Endodermal cell (in vitro differentiated cells): ENCODE measurements at regions not wholly inside any gene's neighbourhood (a gene's known extent, or its start where the extent isn't known, plus 50 kb on each side); places are given as distances from the start of the nearest gene placed in this dataset.

Experiments used
- DNase-seq: peaks from one replicate; pipeline ENCODE4 v3.0.0-alpha.2; 2017
- H3K27ac ChIP-seq: 2 replicates; pipeline ENCODE4 v1.5.1; 2013; ENCODE audit warnings: mild to moderate bottlenecking, low read depth, low read length, moderate library complexity
- H3K27me3 ChIP-seq: 2 replicates; pipeline ENCODE4 v1.6.1; 2013; ENCODE audit warnings: mild to moderate bottlenecking, low read length, moderate library complexity; ENCODE audit not compliant: insufficient read depth, control insufficient read depth, poor library complexity, severe bottlenecking
- H3K36me3 ChIP-seq: 2 replicates; pipeline ENCODE4 v1.7.0; 2013; ENCODE audit warnings: mild to moderate bottlenecking, low read length, moderate library complexity; ENCODE audit not compliant: control insufficient read depth, insufficient read depth
- H3K4me1 ChIP-seq: one replicate; pipeline ENCODE4 v1.7.0; 2013; ENCODE audit warnings: low read length; ENCODE audit not compliant: control insufficient read depth, insufficient read depth
- H3K4me3 ChIP-seq: 2 replicates; pipeline ENCODE4 v1.5.1; 2013; ENCODE audit warnings: mild to moderate bottlenecking, low read length, moderate library complexity
- H3K9ac ChIP-seq: 2 replicates; pipeline ENCODE4 v1.6.1; 2013; ENCODE audit warnings: mild to moderate bottlenecking, low read length, moderate library complexity; ENCODE audit not compliant: poor library complexity, severe bottlenecking; ENCODE audit errors: extremely low read depth
- H3K9me3 ChIP-seq: 2 replicates; pipeline ENCODE4 v1.6.1; 2013; ENCODE audit warnings: mild to moderate bottlenecking, low read length, moderate library complexity; ENCODE audit not compliant: control insufficient read depth
- H3K27ac Mint-ChIP-seq: 2 replicates; pipeline ENCODE4 v1.8.0; 2020; ENCODE audit warnings: mixed read lengths
- H3K27me3 Mint-ChIP-seq: 2 replicates; pipeline ENCODE4 v1.8.0; 2021; ENCODE audit warnings: mild to moderate bottlenecking, mixed read lengths; ENCODE audit not compliant: insufficient read depth
- H3K36me3 Mint-ChIP-seq: 2 replicates; pipeline ENCODE4 v1.8.0; 2020; ENCODE audit warnings: low read depth, mixed read lengths
- H3K4me1 Mint-ChIP-seq: 2 replicates; pipeline ENCODE4 v1.8.0; 2020; ENCODE audit warnings: mixed read lengths
- H3K4me3 Mint-ChIP-seq: 2 replicates; pipeline ENCODE4 v1.8.0; 2020; ENCODE audit warnings: mild to moderate bottlenecking, moderate library complexity, mixed read lengths
- H3K9me3 Mint-ChIP-seq: 2 replicates; pipeline ENCODE4 v1.8.0; 2020; ENCODE audit warnings: mild to moderate bottlenecking, mixed read lengths
- WGBS, 2 experiments: methylation state at CpG; one replicate each; pipeline versions ENCODE4 v1.1.5 to v1.1.7; 2013; ENCODE audit warnings: missing lambda C conversion rate in 2 of 2, mixed read lengths in 1 of 2; ENCODE audit not compliant: insufficient coverage in 1 of 2, insufficient read length in 1 of 2; 5-methylcytosine and 5-hydroxymethylcytosine counted together
- TF ChIP-seq, protein P1 (sequence below): fragments of 200-600 bp; sonication (generic); conservative IDR thresholded peaks from 2 replicates; pipeline ENCODE4 v1.5.0; 2021; ENCODE audit warnings: antibody characterized with exemption, mild to moderate bottlenecking

DNA sequence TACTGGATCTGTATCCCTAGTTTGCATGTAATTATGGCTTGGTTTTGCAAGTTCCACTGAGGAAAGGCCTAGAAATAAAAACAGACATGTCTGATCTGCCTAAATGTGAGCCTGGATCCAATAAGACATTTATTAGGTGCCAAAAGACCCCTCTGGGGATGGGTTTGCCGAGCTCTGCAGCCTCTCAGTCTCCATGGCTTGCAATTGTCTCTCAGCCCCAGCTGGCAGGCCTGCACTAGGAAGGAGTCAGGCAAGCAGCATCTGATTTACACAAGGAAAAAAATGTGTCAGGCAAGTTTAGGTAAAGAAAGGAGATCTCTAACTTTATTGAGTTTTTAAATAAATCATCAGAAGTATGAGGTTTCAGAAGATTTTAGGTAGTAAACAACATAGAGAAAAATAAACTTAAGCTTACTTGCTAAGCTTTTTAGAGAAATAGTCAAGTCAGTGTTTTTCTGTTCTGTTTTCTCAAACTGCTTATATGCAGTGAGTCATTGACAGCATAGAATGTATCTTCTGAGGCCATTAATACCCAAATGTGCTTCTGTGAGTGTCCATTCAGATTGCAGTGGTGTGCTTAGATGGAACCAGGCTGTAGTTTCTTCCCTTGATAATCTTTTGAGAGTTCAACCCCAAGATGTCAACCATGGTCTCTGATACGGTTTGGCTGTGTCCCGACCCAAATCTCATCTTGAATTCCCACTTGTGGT, 121.0 kb downstream of the FHL5 start:
- no peak overlapping the region for H3K27ac Mint-ChIP-seq
- TF ChIP-seq, protein P1, sequence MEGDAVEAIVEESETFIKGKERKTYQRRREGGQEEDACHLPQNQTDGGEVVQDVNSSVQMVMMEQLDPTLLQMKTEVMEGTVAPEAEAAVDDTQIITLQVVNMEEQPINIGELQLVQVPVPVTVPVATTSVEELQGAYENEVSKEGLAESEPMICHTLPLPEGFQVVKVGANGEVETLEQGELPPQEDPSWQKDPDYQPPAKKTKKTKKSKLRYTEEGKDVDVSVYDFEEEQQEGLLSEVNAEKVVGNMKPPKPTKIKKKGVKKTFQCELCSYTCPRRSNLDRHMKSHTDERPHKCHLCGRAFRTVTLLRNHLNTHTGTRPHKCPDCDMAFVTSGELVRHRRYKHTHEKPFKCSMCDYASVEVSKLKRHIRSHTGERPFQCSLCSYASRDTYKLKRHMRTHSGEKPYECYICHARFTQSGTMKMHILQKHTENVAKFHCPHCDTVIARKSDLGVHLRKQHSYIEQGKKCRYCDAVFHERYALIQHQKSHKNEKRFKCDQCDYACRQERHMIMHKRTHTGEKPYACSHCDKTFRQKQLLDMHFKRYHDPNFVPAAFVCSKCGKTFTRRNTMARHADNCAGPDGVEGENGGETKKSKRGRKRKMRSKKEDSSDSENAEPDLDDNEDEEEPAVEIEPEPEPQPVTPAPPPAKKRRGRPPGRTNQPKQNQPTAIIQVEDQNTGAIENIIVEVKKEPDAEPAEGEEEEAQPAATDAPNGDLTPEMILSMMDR, result no peak
- Histone ChIP-seq H3K36me3 (no peaks in the 10 kb centered on the region), H3K27ac (no peak overlapping the region), H3K9me3 (no peaks in the 10 kb centered on the region), H3K9ac (no peak overlapping the region), H3K4me3 (no peak overlapping the region), H3K27me3 (no peaks in the 10 kb centered on the region), H3K4me1 (no peaks in the 10 kb centered on the region)
- no peak overlapping the region for H3K4me3 Mint-ChIP-seq
- no peaks in the 10 kb centered on the region for H3K36me3 Mint-ChIP-seq
- 91% methylated on average over 3 of the region's 3 CpGs; no CpG with 5 or more reads in 1 of the 2 experiments for WGBS, 2 experiments
- peaks cover 6% of the 10 kb centered on the region for H3K9me3 Mint-ChIP-seq
- DNase-seq, result no peak
- H3K4me1 Mint-ChIP-seq, result no peaks in the 10 kb centered on the region
- H3K27me3 Mint-ChIP-seq, result no peaks in the 10 kb centered on the region

DNA sequence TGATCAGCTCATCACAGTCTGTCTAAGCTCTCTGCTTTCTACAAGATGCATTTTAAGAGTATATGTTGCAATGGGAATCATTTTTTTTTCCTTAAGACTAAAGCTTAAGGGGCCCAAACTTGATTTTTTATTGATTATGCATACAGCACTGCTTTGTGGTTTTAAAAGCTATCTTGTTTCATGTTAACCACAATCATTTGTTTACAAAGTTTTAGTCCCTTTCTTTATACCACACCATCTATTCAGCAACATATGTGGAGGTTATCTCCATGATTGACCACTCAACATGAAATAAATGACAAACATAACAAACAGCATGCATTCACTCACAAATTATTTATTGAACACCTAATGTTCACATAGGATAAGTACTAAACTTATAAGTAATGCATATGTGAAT, 119.1 kb downstream of the FHL5 start:
- Mint-ChIP-seq H3K36me3 (no peaks in the 10 kb centered on the region), H3K4me1 (no peaks in the 10 kb centered on the region), H3K27me3 (no peaks in the 10 kb centered on the region), H3K27ac (no peak overlapping the region), H3K4me3 (no peak overlapping the region), H3K9me3 (peaks cover 4% of the 10 kb centered on the region)
- TF ChIP-seq, protein P1, result no peak
- no peak overlapping the region for H3K9ac ChIP-seq
- no peaks in the 10 kb centered on the region for H3K36me3 ChIP-seq
- H3K9me3 ChIP-seq, result no peaks in the 10 kb centered on the region
- no peak overlapping the region for H3K4me3 ChIP-seq
- H3K27me3 ChIP-seq, result no peaks in the 10 kb centered on the region
- no peak overlapping the region for H3K27ac ChIP-seq
- DNase-seq, result no peak
- no peaks in the 10 kb centered on the region for H3K4me1 ChIP-seq

DNA sequence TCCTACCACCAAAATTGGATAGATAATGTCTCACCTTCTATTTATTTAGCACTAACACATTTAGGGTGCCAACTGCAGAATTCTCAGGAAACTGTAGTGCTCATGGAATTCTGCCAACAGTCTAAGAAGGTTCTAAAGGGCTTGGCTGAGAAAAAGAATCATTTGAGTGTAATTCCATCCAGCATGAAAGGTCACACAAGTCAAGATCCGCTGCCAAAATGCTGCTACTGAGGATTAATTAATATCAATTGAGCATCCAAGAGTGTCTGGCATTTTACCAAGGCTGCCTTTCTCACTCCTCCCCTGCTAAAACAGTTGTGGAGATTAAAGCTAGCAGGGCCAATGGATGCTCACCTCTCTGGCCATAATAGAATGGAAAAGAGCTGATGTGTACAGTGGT, 112.7 kb downstream of the FHL5 start:
- Histone ChIP-seq H3K4me3 (no peak overlapping the region), H3K36me3 (no peaks in the 10 kb centered on the region), H3K9ac (no peak overlapping the region), H3K27ac (no peak overlapping the region), H3K4me1 (no peaks in the 10 kb centered on the region), H3K27me3 (no peaks in the 10 kb centered on the region), H3K9me3 (no peaks in the 10 kb centered on the region)
- H3K27ac Mint-ChIP-seq, result no peak overlapping the region
- H3K4me3 Mint-ChIP-seq, result no peak overlapping the region
- DNase-seq, result no peak
- TF ChIP-seq, protein P1, result no peak
- peaks cover 2% of the 10 kb centered on the region for H3K4me1 Mint-ChIP-seq
- no peaks in the 10 kb centered on the region for H3K9me3 Mint-ChIP-seq
- no peaks in the 10 kb centered on the region for H3K36me3 Mint-ChIP-seq
- no peaks in the 10 kb centered on the region for H3K27me3 Mint-ChIP-seq
- 97% methylated on average over 1 of the region's 1 CpG; no CpG with 5 or more reads in 1 of the 2 experiments for WGBS, 2 experiments
